ENCODE measurements at regions not wholly inside any gene's neighbourhood (a gene's known extent, or its start where the extent isn't known, plus 50 kb on each side); places are given as distances from the start of the nearest gene placed in this dataset.

DNA sequence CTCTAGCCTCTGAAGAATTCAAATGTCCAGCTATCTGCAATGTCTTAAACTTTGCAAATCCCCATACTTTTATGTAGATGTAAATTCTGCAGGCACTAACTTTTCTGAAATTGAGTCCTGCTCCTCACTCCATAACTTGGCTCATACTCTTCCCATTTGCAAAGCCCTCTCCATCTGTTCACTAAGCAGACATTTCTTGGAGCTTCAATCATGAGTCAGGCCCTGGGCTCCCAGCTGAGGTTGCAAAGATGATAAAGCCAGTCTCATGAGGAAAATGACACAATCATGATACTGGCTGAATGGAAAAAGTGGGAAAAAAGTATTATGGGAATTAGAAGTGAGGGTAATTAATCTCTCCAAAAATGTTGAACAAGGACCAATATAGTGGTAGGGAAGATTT, 507.6 kb downstream of the NR2F2 start:
- TF ChIP-seq POLR2A (IDR thresholded peaks at IDR 0.05) (no peak), EP300 (IDR thresholded peaks at IDR 0.05) (no peak)
- TF ChIP-seq, protein P1, sequence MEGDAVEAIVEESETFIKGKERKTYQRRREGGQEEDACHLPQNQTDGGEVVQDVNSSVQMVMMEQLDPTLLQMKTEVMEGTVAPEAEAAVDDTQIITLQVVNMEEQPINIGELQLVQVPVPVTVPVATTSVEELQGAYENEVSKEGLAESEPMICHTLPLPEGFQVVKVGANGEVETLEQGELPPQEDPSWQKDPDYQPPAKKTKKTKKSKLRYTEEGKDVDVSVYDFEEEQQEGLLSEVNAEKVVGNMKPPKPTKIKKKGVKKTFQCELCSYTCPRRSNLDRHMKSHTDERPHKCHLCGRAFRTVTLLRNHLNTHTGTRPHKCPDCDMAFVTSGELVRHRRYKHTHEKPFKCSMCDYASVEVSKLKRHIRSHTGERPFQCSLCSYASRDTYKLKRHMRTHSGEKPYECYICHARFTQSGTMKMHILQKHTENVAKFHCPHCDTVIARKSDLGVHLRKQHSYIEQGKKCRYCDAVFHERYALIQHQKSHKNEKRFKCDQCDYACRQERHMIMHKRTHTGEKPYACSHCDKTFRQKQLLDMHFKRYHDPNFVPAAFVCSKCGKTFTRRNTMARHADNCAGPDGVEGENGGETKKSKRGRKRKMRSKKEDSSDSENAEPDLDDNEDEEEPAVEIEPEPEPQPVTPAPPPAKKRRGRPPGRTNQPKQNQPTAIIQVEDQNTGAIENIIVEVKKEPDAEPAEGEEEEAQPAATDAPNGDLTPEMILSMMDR (IDR thresholded peaks at IDR 0.05) = no peak

Measured in tibial nerve (tissue), 4 donors.